Stomach (tissue), 4 donors: ENCODE measurements at regions not wholly inside any gene's neighbourhood (a gene's known extent, or its start where the extent isn't known, plus 50 kb on each side); places are given as distances from the start of the nearest gene placed in this dataset.

Experiments
- CTCF ChIP-seq, 7 experiments: fragments of 450-650 bp in 4 of 7; fragments of 200-600 bp in 3 of 7; sonication (generic) in 3 of 7; IDR thresholded peaks; one replicate each; pipeline ENCODE4 v1.5.1; 2016 to 2019; ENCODE audit warnings: antibody characterized with exemption in 7 of 7, control low read depth in 2 of 7, mild to moderate bottlenecking in 1 of 7
- EP300 ChIP-seq: sonication (generic); formaldehyde crosslinking; IDR thresholded peaks from one replicate; pipeline ENCODE4 v1.6.1; 2017; ENCODE audit warnings: antibody characterized with exemption

GRCh38 chr9:126106404-126106803 is 220.2 kb upstream of the MVB12B start:
- no peak for TF ChIP-seq CTCF (IDR thresholded peaks at IDR 0.05)
- TF ChIP-seq EP300: no peak
